Glutamatergic neuron (in vitro differentiated cells): ENCODE measurements at regions not wholly inside any gene's neighbourhood (a gene's known extent, or its start where the extent isn't known, plus 50 kb on each side); places are given as distances from the start of the nearest gene placed in this dataset.

Experiments used
- DNase-seq: peaks from one replicate; pipeline ENCODE4 v3.0.0; 2022
- H3K27ac Mint-ChIP-seq: one replicate; pipeline ENCODE4 v1.8.0; 2020; ENCODE audit warnings: mild to moderate bottlenecking, mixed read lengths, inconsistent platforms; ENCODE audit not compliant: unreplicated experiment
- H3K27me3 Mint-ChIP-seq: one replicate; pipeline ENCODE4 v1.8.0; 2020; ENCODE audit warnings: mild to moderate bottlenecking, moderate library complexity, mixed read lengths, inconsistent platforms; ENCODE audit not compliant: unreplicated experiment
- H3K36me3 Mint-ChIP-seq: one replicate; pipeline ENCODE4 v1.8.0; 2020; ENCODE audit warnings: mild to moderate bottlenecking, mixed read lengths, inconsistent platforms; ENCODE audit not compliant: unreplicated experiment
- H3K4me1 Mint-ChIP-seq: one replicate; pipeline ENCODE4 v1.8.0; 2020; ENCODE audit warnings: mild to moderate bottlenecking, low read depth, mixed read lengths, inconsistent platforms; ENCODE audit not compliant: unreplicated experiment
- H3K4me3 Mint-ChIP-seq: one replicate; pipeline ENCODE4 v1.8.0; 2020; ENCODE audit warnings: mild to moderate bottlenecking, mixed read lengths, inconsistent platforms; ENCODE audit not compliant: unreplicated experiment
- H3K9me3 Mint-ChIP-seq: one replicate; pipeline ENCODE4 v1.8.0; 2020; ENCODE audit warnings: mild to moderate bottlenecking, moderate library complexity, mixed read lengths, inconsistent platforms; ENCODE audit not compliant: unreplicated experiment
- TF ChIP-seq, protein P1 (sequence below): fragments of 200-600 bp; sonication (generic); IDR thresholded peaks from one replicate; pipeline ENCODE4 v1.5.0; 2021; ENCODE audit not compliant: partially characterized antibody, unreplicated experiment

GRCh38 chr1:79950511-79950910 is 944.0 kb upstream of the ADGRL4 start:
- TF ChIP-seq, protein P1, sequence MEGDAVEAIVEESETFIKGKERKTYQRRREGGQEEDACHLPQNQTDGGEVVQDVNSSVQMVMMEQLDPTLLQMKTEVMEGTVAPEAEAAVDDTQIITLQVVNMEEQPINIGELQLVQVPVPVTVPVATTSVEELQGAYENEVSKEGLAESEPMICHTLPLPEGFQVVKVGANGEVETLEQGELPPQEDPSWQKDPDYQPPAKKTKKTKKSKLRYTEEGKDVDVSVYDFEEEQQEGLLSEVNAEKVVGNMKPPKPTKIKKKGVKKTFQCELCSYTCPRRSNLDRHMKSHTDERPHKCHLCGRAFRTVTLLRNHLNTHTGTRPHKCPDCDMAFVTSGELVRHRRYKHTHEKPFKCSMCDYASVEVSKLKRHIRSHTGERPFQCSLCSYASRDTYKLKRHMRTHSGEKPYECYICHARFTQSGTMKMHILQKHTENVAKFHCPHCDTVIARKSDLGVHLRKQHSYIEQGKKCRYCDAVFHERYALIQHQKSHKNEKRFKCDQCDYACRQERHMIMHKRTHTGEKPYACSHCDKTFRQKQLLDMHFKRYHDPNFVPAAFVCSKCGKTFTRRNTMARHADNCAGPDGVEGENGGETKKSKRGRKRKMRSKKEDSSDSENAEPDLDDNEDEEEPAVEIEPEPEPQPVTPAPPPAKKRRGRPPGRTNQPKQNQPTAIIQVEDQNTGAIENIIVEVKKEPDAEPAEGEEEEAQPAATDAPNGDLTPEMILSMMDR = no peak
- Mint-ChIP-seq H3K36me3 (no peaks in the 10 kb centered on the region), H3K27me3 (no peaks in the 10 kb centered on the region), H3K27ac (no peak overlapping the region), H3K9me3 (peaks cover 2% of the 10 kb centered on the region), H3K4me3 (no peak overlapping the region), H3K4me1 (no peaks in the 10 kb centered on the region)
- no peak for DNase-seq

DNA sequence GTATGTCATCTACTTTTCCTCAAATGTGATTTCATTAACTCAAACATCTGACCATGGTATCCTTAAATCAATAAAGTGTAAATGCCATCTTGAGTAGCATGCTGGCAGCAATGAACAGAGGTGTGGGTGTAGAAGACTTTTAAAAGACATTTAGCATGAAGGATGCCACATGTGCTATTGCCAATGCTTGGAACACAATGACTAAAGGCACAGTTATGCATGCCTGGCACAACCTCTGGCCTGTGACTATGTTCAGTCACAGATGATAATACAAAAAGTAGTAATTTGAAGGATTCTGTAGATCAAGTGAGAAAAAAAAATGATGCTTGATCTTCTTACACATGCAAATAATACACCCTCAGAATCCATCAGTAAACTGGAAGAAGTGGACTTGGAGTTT is 938.9 kb upstream of the ADGRL4 start:
- TF ChIP-seq, protein P1 = no peak
- H3K27ac Mint-ChIP-seq = no peak overlapping the region
- H3K36me3 Mint-ChIP-seq = no peaks in the 10 kb centered on the region
- H3K4me3 Mint-ChIP-seq = no peak overlapping the region
- no peaks in the 10 kb centered on the region for H3K27me3 Mint-ChIP-seq
- no peaks in the 10 kb centered on the region for H3K4me1 Mint-ChIP-seq
- H3K9me3 Mint-ChIP-seq = no peaks in the 10 kb centered on the region
- DNase-seq = no peak

- Mint-ChIP-seq H3K4me3 (no peak overlapping the region), H3K36me3 (peaks cover 11% of the 10 kb centered on the region), H3K27ac (no peak overlapping the region), H3K27me3 (no peaks in the 10 kb centered on the region), H3K4me1 (no peaks in the 10 kb centered on the region), H3K9me3 (no peaks in the 10 kb centered on the region)
- TF ChIP-seq, protein P1 = no peak
- no peak for DNase-seq
Observed at GRCh38 chr1:79929356-79929755, 922.8 kb upstream of the ADGRL4 start.

GRCh38 chr1:79928901-79929300 is 922.4 kb upstream of the ADGRL4 start:
- Mint-ChIP-seq H3K9me3 (no peaks in the 10 kb centered on the region), H3K4me1 (no peaks in the 10 kb centered on the region), H3K27me3 (no peaks in the 10 kb centered on the region), H3K36me3 (peaks cover 12% of the 10 kb centered on the region), H3K4me3 (no peak overlapping the region), H3K27ac (no peak overlapping the region)
- DNase-seq = no peak
- TF ChIP-seq, protein P1 = no peak

DNA sequence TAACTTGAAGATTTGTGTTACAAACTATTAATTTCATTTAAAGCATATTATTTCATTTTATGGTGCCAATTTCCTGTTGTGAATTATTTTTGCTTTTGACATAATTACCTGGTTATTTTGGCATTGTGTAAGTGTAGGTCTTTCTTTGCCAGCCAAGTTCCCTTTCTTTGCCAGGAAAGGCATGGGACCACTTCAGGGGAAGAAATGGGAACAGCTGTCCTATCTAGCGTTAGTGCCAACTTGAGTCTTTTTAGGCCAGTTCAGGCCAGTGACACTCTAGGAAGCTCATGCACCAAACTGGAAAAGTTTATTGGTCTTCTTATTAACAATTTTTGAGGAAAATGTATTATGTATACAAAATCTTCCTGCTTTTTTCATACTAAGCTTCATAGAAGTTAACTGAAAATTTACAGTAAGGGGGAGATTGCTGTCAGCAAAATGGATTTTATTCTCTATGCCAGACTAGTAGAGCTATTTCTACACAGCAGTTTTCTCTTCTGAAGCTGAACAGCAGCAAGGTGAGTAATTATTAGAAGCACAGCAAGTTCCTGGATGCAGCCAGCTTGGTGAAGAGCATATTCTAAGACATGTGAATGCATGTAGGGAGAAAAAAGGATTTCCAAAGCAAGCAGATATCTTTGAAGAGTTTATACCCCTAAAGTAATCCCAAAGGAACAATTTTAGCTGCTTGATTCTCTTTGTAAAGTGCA is 914.6 kb upstream of the ADGRL4 start:
- Mint-ChIP-seq H3K36me3 (peaks cover 14% of the 10 kb centered on the region), H3K27me3 (no peaks in the 10 kb centered on the region), H3K9me3 (no peaks in the 10 kb centered on the region), H3K4me3 (no peak overlapping the region), H3K27ac (no peak overlapping the region), H3K4me1 (no peaks in the 10 kb centered on the region)
- DNase-seq = no peak
- TF ChIP-seq, protein P1 = no peak
